GM23338 (cell line): ENCODE measurements at regions not wholly inside any gene's neighbourhood (a gene's known extent, or its start where the extent isn't known, plus 50 kb on each side); places are given as distances from the start of the nearest gene placed in this dataset.

Experiments
- ATAC-seq: fragments of 200-7000 bp; cut with Tn5 transposase; 3 replicates; pipeline ENCODE4 v1.9.1; 2020
- DNase-seq: peaks from one replicate; pipeline ENCODE4 v3.0.0-alpha.2; 2015; ENCODE audit warnings: low spot score
- H2AFZ ChIP-seq: fragments of 200-600 bp; sonication (generic); 2 replicates; pipeline ENCODE4 v1.8.0; 2016; ENCODE audit warnings: antibody characterized with exemption, mild to moderate bottlenecking, moderate library complexity
- H3F3A ChIP-seq: fragments of 200-600 bp; sonication (generic); replicated peaks from 2 replicates; pipeline ENCODE4 v1.8.0; 2017; ENCODE audit warnings: antibody characterized with exemption, mixed run types, low read depth
- H3K27ac ChIP-seq: fragments of 200-600 bp; sonication (generic); 2 replicates; pipeline ENCODE4 v1.6.1; 2016; ENCODE audit warnings: low read depth
- H3K27me3 ChIP-seq: fragments of 200-600 bp; sonication (generic); 2 replicates; pipeline ENCODE4 v1.8.0; 2016; ENCODE audit warnings: mild to moderate bottlenecking, mixed run types, moderate library complexity; ENCODE audit not compliant: insufficient read depth
- H3K36me3 ChIP-seq: fragments of 200-600 bp; sonication (generic); 2 replicates; pipeline ENCODE4 v1.8.0; 2016; ENCODE audit warnings: mild to moderate bottlenecking; ENCODE audit not compliant: insufficient read depth
- H3K4me1 ChIP-seq: fragments of 200-600 bp; sonication (generic); 2 replicates; pipeline ENCODE4 v1.8.0; 2016; ENCODE audit warnings: mild to moderate bottlenecking, moderate library complexity; ENCODE audit not compliant: insufficient read depth
- H3K4me2 ChIP-seq: fragments of 200-600 bp; sonication (generic); 2 replicates; pipeline ENCODE4 v1.7.1; 2017; ENCODE audit warnings: mixed run types
- H3K4me3 ChIP-seq: fragments of 200-600 bp; sonication (generic); 2 replicates; pipeline ENCODE4 v1.6.1; 2016; ENCODE audit warnings: mixed run types
- H3K79me2 ChIP-seq: fragments of 200-600 bp; sonication (generic); replicated peaks from 2 replicates; pipeline ENCODE4 v1.8.0; 2017; ENCODE audit warnings: mild to moderate bottlenecking; ENCODE audit not compliant: insufficient read depth
- H3K9me2 ChIP-seq: fragments of 200-600 bp; sonication (generic); 2 replicates; pipeline ENCODE4 v1.8.0; 2017; ENCODE audit not compliant: insufficient read depth
- H4K20me1 ChIP-seq: fragments of 200-600 bp; sonication (generic); replicated peaks from 2 replicates; pipeline ENCODE4 v1.8.0; 2017; ENCODE audit warnings: mild to moderate bottlenecking; ENCODE audit not compliant: insufficient read depth
- H3K27ac Mint-ChIP-seq: 2 replicates; pipeline ENCODE4 v1.8.0; 2020; ENCODE audit warnings: inconsistent platforms, mild to moderate bottlenecking, moderate library complexity, mixed read lengths
- H3K27me3 Mint-ChIP-seq: 3 replicates; pipeline ENCODE4 v1.8.0; 2022; ENCODE audit warnings: low read depth, mild to moderate bottlenecking, moderate library complexity, mixed read lengths, inconsistent platforms; ENCODE audit not compliant: insufficient read depth, poor library complexity
- H3K36me3 Mint-ChIP-seq: 3 replicates; pipeline ENCODE4 v1.8.0; 2021; ENCODE audit warnings: low read depth, mild to moderate bottlenecking, inconsistent platforms, moderate library complexity, mixed read lengths
- H3K4me1 Mint-ChIP-seq: 3 replicates; pipeline ENCODE4 v1.8.0; 2020; ENCODE audit warnings: mild to moderate bottlenecking, inconsistent platforms, mixed read lengths
- H3K4me3 Mint-ChIP-seq: 3 replicates; pipeline ENCODE4 v1.8.0; 2021; ENCODE audit warnings: moderate library complexity, mild to moderate bottlenecking, inconsistent platforms, mixed read lengths
- H3K9me3 Mint-ChIP-seq: 3 replicates; pipeline ENCODE4 v1.8.0; 2020; ENCODE audit warnings: moderate library complexity, mild to moderate bottlenecking, inconsistent platforms, mixed read lengths
- CREB1 ChIP-seq: fragments of 250-450 bp; sonication (Bioruptor Pico); IDR thresholded peaks from 2 replicates; pipeline ENCODE4 v1.5.0; 2020; ENCODE audit warnings: low read depth, mild to moderate bottlenecking, moderate library complexity
- CTCF ChIP-seq, 2 experiments: fragments of 200-600 bp in 1 of 2; sonication (generic) in 1 of 2; conservative IDR thresholded peaks; 2 replicates each; pipeline versions ENCODE4 v1.5.1 to v1.6.1; 2016 to 2017; ENCODE audit warnings: antibody characterized with exemption in 2 of 2, low read depth in 2 of 2, mild to moderate bottlenecking in 2 of 2, moderate library complexity in 1 of 2
- EZH2 ChIP-seq: fragments of 200-600 bp; sonication (generic); IDR thresholded peaks from one replicate; pipeline ENCODE4 v1.8.0; 2017; ENCODE audit warnings: antibody characterized with exemption, mild to moderate bottlenecking, low read depth; ENCODE audit not compliant: unreplicated experiment
- EZH2phosphoT487 ChIP-seq: fragments of 200-600 bp; sonication (generic); IDR thresholded peaks from one replicate; pipeline ENCODE4 v1.8.1; 2018; ENCODE audit warnings: antibody characterized with exemption; ENCODE audit not compliant: unreplicated experiment
- JUNB ChIP-seq: IDR thresholded peaks from one replicate; pipeline ENCODE4 v1.6.1; 2016; ENCODE audit warnings: antibody characterized with exemption; ENCODE audit not compliant: unreplicated experiment
- NANOG ChIP-seq: IDR thresholded peaks from 2 replicates; pipeline ENCODE4 v1.6.1; 2016; ENCODE audit warnings: antibody characterized with exemption, borderline replicate concordance
- POLR2AphosphoS5 ChIP-seq: IDR thresholded peaks from 2 replicates; pipeline ENCODE4 v1.6.1; 2016; ENCODE audit warnings: antibody characterized with exemption, low read depth
- STAT1 ChIP-seq: IDR thresholded peaks from one replicate; pipeline ENCODE4 v1.6.1; 2016; ENCODE audit warnings: antibody characterized with exemption; ENCODE audit not compliant: unreplicated experiment
- ZNF114 ChIP-seq: fragments of 250-450 bp; sonication (Bioruptor Pico); IDR thresholded peaks from 2 replicates; pipeline ENCODE4 v1.5.0; 2020; ENCODE audit warnings: mild to moderate bottlenecking, moderate library complexity
- ZNF331 ChIP-seq: fragments of 250-450 bp; sonication (Bioruptor Pico); IDR thresholded peaks from 2 replicates; pipeline ENCODE4 v1.5.0; 2020; ENCODE audit warnings: low read depth, mild to moderate bottlenecking, moderate library complexity
- ZNF462 ChIP-seq: fragments of 250-450 bp; sonication (Bioruptor Pico); IDR thresholded peaks from 2 replicates; pipeline ENCODE4 v1.5.0; 2020; ENCODE audit warnings: mild to moderate bottlenecking, moderate library complexity
- TF ChIP-seq, protein P1 (sequence below): IDR thresholded peaks from 2 replicates; pipeline ENCODE4 v1.6.1; 2016; ENCODE audit warnings: antibody characterized with exemption
- TF ChIP-seq, protein P2 (sequence below): IDR thresholded peaks from one replicate; pipeline ENCODE4 v1.6.1; 2018; ENCODE audit warnings: antibody characterized with exemption; ENCODE audit not compliant: unreplicated experiment

- no peaks in the 10 kb centered on the region for H3K4me1 Mint-ChIP-seq
- ATAC-seq: no peak
- no peak for DNase-seq
- H3K79me2 ChIP-seq: no peaks in the 10 kb centered on the region
- peaks cover 3% of the 10 kb centered on the region; the same call in 1 of the 2 replicates for H3K9me2 ChIP-seq
- no peak overlapping the region for H3K4me3 ChIP-seq
- peaks cover 6% of the 10 kb centered on the region for H3K36me3 Mint-ChIP-seq
- H3K27ac ChIP-seq: no peak overlapping the region
- H3K36me3 ChIP-seq: no peaks in the 10 kb centered on the region
- H4K20me1 ChIP-seq: no peaks in the 10 kb centered on the region
- H3F3A ChIP-seq: no peaks in the 10 kb centered on the region
- no peak overlapping the region for H2AFZ ChIP-seq
- H3K27ac Mint-ChIP-seq: no peak overlapping the region
- H3K27me3 Mint-ChIP-seq: no peaks in the 10 kb centered on the region
- H3K9me3 Mint-ChIP-seq: peaks cover 6% of the 10 kb centered on the region; the same call in 1 of the 3 replicates
- no peak overlapping the region for H3K4me3 Mint-ChIP-seq
- TF ChIP-seq CREB1 (CRISPR knock-in tag): no peak
- no peak for TF ChIP-seq ZNF331 (CRISPR knock-in tag)
- no peak for TF ChIP-seq EZH2phosphoT487
- no peak for TF ChIP-seq NANOG
- TF ChIP-seq, protein P1, sequence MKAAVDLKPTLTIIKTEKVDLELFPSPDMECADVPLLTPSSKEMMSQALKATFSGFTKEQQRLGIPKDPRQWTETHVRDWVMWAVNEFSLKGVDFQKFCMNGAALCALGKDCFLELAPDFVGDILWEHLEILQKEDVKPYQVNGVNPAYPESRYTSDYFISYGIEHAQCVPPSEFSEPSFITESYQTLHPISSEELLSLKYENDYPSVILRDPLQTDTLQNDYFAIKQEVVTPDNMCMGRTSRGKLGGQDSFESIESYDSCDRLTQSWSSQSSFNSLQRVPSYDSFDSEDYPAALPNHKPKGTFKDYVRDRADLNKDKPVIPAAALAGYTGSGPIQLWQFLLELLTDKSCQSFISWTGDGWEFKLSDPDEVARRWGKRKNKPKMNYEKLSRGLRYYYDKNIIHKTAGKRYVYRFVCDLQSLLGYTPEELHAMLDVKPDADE: no peak
- TF ChIP-seq ZNF462 (CRISPR knock-in tag): no peak
- TF ChIP-seq POLR2AphosphoS5: no peak
- no peak for TF ChIP-seq ZNF114 (CRISPR knock-in tag)
- no peak for TF ChIP-seq EZH2
- no peak for TF ChIP-seq CTCF (conservative IDR thresholded peaks at IDR 0.05; ENCODE audit: low read depth in 2 of 2)
- no peak for TF ChIP-seq STAT1
- TF ChIP-seq JUNB: no peak
- TF ChIP-seq, protein P2, sequence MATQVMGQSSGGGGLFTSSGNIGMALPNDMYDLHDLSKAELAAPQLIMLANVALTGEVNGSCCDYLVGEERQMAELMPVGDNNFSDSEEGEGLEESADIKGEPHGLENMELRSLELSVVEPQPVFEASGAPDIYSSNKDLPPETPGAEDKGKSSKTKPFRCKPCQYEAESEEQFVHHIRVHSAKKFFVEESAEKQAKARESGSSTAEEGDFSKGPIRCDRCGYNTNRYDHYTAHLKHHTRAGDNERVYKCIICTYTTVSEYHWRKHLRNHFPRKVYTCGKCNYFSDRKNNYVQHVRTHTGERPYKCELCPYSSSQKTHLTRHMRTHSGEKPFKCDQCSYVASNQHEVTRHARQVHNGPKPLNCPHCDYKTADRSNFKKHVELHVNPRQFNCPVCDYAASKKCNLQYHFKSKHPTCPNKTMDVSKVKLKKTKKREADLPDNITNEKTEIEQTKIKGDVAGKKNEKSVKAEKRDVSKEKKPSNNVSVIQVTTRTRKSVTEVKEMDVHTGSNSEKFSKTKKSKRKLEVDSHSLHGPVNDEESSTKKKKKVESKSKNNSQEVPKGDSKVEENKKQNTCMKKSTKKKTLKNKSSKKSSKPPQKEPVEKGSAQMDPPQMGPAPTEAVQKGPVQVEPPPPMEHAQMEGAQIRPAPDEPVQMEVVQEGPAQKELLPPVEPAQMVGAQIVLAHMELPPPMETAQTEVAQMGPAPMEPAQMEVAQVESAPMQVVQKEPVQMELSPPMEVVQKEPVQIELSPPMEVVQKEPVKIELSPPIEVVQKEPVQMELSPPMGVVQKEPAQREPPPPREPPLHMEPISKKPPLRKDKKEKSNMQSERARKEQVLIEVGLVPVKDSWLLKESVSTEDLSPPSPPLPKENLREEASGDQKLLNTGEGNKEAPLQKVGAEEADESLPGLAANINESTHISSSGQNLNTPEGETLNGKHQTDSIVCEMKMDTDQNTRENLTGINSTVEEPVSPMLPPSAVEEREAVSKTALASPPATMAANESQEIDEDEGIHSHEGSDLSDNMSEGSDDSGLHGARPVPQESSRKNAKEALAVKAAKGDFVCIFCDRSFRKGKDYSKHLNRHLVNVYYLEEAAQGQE: no peak
- H3K4me1 ChIP-seq: peaks cover 6% of the 10 kb centered on the region; the same call in 1 of the 2 replicates
- no peaks in the 10 kb centered on the region for H3K27me3 ChIP-seq
- H3K4me2 ChIP-seq: no peak overlapping the region
These were observed 272.1 kb downstream of the LRIG3 start for GRCh38 chr12:58648176-58648575.
